Karpas-422 (cell line): ENCODE measurements at regions not wholly inside any gene's neighbourhood (a gene's known extent, or its start where the extent isn't known, plus 50 kb on each side); places are given as distances from the start of the nearest gene placed in this dataset.

Experiments used
- DNase-seq: peaks from one replicate; pipeline ENCODE4 v3.0.0-alpha.2; 2015
- H2AFZ ChIP-seq: fragments of 200-600 bp; sonication (generic); 2 replicates; pipeline ENCODE4 v1.6.1; 2014; ENCODE audit warnings: antibody characterized with exemption, low read length, mixed read lengths
- H3K27ac ChIP-seq: fragments of 200-600 bp; sonication (generic); 2 replicates; pipeline ENCODE4 v1.5.1; 2014; ENCODE audit warnings: mild to moderate bottlenecking, low read length, moderate library complexity
- H3K27me3 ChIP-seq: fragments of 200-600 bp; sonication (generic); 2 replicates; pipeline ENCODE4 v1.6.1; 2014; ENCODE audit warnings: low read length, mixed read lengths
- H3K36me3 ChIP-seq: fragments of 200-600 bp; sonication (generic); 2 replicates; pipeline ENCODE4 v1.6.1; 2014; ENCODE audit warnings: low read length, mixed read lengths; ENCODE audit not compliant: insufficient read depth
- H3K4me1 ChIP-seq: fragments of 200-600 bp; sonication (generic); 2 replicates; pipeline ENCODE4 v1.6.1; 2014; ENCODE audit warnings: mild to moderate bottlenecking, low read length, mixed read lengths
- H3K4me2 ChIP-seq: fragments of 200-600 bp; sonication (generic); 2 replicates; pipeline ENCODE4 v1.6.1; 2014; ENCODE audit warnings: low read length, low read depth, mild to moderate bottlenecking; ENCODE audit not compliant: poor library complexity, severe bottlenecking
- H3K4me3 ChIP-seq: fragments of 200-600 bp; sonication (generic); 2 replicates; pipeline ENCODE4 v1.5.1; 2014; ENCODE audit warnings: mild to moderate bottlenecking, antibody characterized with exemption, low read length, mixed read lengths
- H3K79me2 ChIP-seq: fragments of 200-600 bp; sonication (generic); 2 replicates; pipeline ENCODE4 v1.6.1; 2014; ENCODE audit warnings: mild to moderate bottlenecking, low read length, mixed read lengths
- H3K9ac ChIP-seq: fragments of 200-600 bp; sonication (generic); 2 replicates; pipeline ENCODE4 v1.6.0; 2014; ENCODE audit warnings: low read length
- H3K9me2 ChIP-seq: fragments of 200-600 bp; sonication (generic), shearing (Covaris generic); replicated peaks from 2 replicates; pipeline ENCODE4 v1.6.0; 2014; ENCODE audit warnings: mild to moderate bottlenecking, low read length, moderate library complexity; ENCODE audit not compliant: insufficient read depth
- H3K9me3 ChIP-seq: fragments of 300-700, 200-600 bp; sonication (generic); 2 replicates; pipeline ENCODE4 v1.6.1; 2014; ENCODE audit warnings: low read length, mixed read lengths
- H4K20me1 ChIP-seq: fragments of 200-600 bp; sonication (generic); 2 replicates; pipeline ENCODE4 v1.6.1; 2014; ENCODE audit warnings: mild to moderate bottlenecking, antibody characterized with exemption, low read length, low read depth; ENCODE audit not compliant: insufficient read depth

- no peaks in the 10 kb centered on the region for H3K4me1 ChIP-seq
- no peaks in the 10 kb centered on the region for H4K20me1 ChIP-seq
- H3K9ac ChIP-seq = no peak overlapping the region
- H3K9me2 ChIP-seq = 0 out of 2 replicates have a peak, but pooled peaks cover 3% of the 10 kb centered on the region
- DNase-seq = no peak
- no peak overlapping the region for H2AFZ ChIP-seq
- H3K79me2 ChIP-seq = no peaks in the 10 kb centered on the region
- H3K4me3 ChIP-seq = no peak overlapping the region
- no peak overlapping the region for H3K27ac ChIP-seq
- no peaks in the 10 kb centered on the region for H3K36me3 ChIP-seq
- no peaks in the 10 kb centered on the region for H3K27me3 ChIP-seq
- no peak overlapping the region for H3K4me2 ChIP-seq
- H3K9me3 ChIP-seq = no peaks in the 10 kb centered on the region; the same call in 1 of the 2 replicates
Measured at GRCh38 chr3:22587446-22587845, 615.7 kb upstream of the UBE2E2 start.

- Histone ChIP-seq H3K4me2 (no peak overlapping the region), H3K36me3 (no peaks in the 10 kb centered on the region), H3K4me3 (no peak overlapping the region), H2AFZ (no peak overlapping the region), H4K20me1 (no peaks in the 10 kb centered on the region), H3K4me1 (no peaks in the 10 kb centered on the region), H3K79me2 (no peaks in the 10 kb centered on the region), H3K9me2 (0 out of 2 replicates have a peak, but pooled peaks cover 3% of the 10 kb centered on the region), H3K27me3 (no peaks in the 10 kb centered on the region), H3K9ac (no peak overlapping the region), H3K9me3 (peaks cover 6% of the 10 kb centered on the region), H3K27ac (no peak overlapping the region)
- no peak for DNase-seq
Measured at GRCh38 chr3:22593638-22594037, 609.5 kb upstream of the UBE2E2 start.

- H3K36me3 ChIP-seq = no peaks in the 10 kb centered on the region
- no peaks in the 10 kb centered on the region for H4K20me1 ChIP-seq
- H3K4me2 ChIP-seq = no peak overlapping the region
- no peak for DNase-seq
- H3K4me1 ChIP-seq = no peaks in the 10 kb centered on the region
- no peaks in the 10 kb centered on the region for H3K79me2 ChIP-seq
- no peak overlapping the region for H3K4me3 ChIP-seq
- H3K9ac ChIP-seq = no peak overlapping the region
- 0 out of 2 replicates have a peak, but pooled peaks cover 3% of the 10 kb centered on the region for H3K9me2 ChIP-seq
- peaks cover 6% of the 10 kb centered on the region; the same call in 1 of the 2 replicates for H3K9me3 ChIP-seq
- no peak overlapping the region for H2AFZ ChIP-seq
- H3K27ac ChIP-seq = no peak overlapping the region
- H3K27me3 ChIP-seq = no peaks in the 10 kb centered on the region
Measured at GRCh38 chr3:22594990-22595389, 608.1 kb upstream of the UBE2E2 start.

GRCh38 chr3:22606461-22606860, 596.7 kb upstream of the UBE2E2 start:
- peaks cover 7% of the 10 kb centered on the region; the same call in 1 of the 2 replicates for H3K9me3 ChIP-seq

GRCh38 chr3:22606938-22607337, 596.2 kb upstream of the UBE2E2 start:
- Histone ChIP-seq H3K36me3 (no peaks in the 10 kb centered on the region), H3K4me3 (no peak overlapping the region), H2AFZ (no peak overlapping the region), H3K4me2 (no peak overlapping the region), H3K79me2 (no peaks in the 10 kb centered on the region), H4K20me1 (no peaks in the 10 kb centered on the region), H3K9me3 (peaks cover 7% of the 10 kb centered on the region), H3K27ac (no peak overlapping the region), H3K9ac (no peak overlapping the region), H3K27me3 (no peaks in the 10 kb centered on the region), H3K4me1 (no peaks in the 10 kb centered on the region), H3K9me2 (no peaks in the 10 kb centered on the region)
- no peak for DNase-seq

More at GRCh38 chr3:22606461-22606860, 596.7 kb upstream of the UBE2E2 start:
- Histone ChIP-seq H3K36me3 (no peaks in the 10 kb centered on the region), H3K27me3 (no peaks in the 10 kb centered on the region), H4K20me1 (no peaks in the 10 kb centered on the region), H3K4me3 (no peak overlapping the region), H3K27ac (no peak overlapping the region), H3K4me2 (no peak overlapping the region), H3K4me1 (no peaks in the 10 kb centered on the region), H3K79me2 (no peaks in the 10 kb centered on the region), H2AFZ (no peak overlapping the region), H3K9me2 (no peaks in the 10 kb centered on the region), H3K9ac (no peak overlapping the region)
- no peak for DNase-seq

- Histone ChIP-seq H3K36me3 (no peaks in the 10 kb centered on the region), H3K9me3 (peaks cover 7% of the 10 kb centered on the region), H3K4me3 (no peak overlapping the region), H3K4me2 (no peak overlapping the region), H3K79me2 (no peaks in the 10 kb centered on the region), H3K4me1 (no peaks in the 10 kb centered on the region), H2AFZ (no peak overlapping the region), H3K9ac (no peak overlapping the region), H3K27me3 (no peaks in the 10 kb centered on the region), H3K9me2 (no peaks in the 10 kb centered on the region), H4K20me1 (no peaks in the 10 kb centered on the region), H3K27ac (no peak overlapping the region)
- DNase-seq = no peak
Measured at GRCh38 chr3:22608093-22608492, 595.0 kb upstream of the UBE2E2 start.

- H3K79me2 ChIP-seq = no peaks in the 10 kb centered on the region
- H3K27ac ChIP-seq = no peak overlapping the region
- H3K36me3 ChIP-seq = no peaks in the 10 kb centered on the region
- H3K4me1 ChIP-seq = no peaks in the 10 kb centered on the region
- H3K9me2 ChIP-seq = no peaks in the 10 kb centered on the region
- H3K9ac ChIP-seq = no peak overlapping the region
- no peak overlapping the region for H3K4me3 ChIP-seq
- peaks cover 7% of the 10 kb centered on the region for H3K9me3 ChIP-seq
- no peak overlapping the region for H3K4me2 ChIP-seq
- DNase-seq = no peak
- H3K27me3 ChIP-seq = no peaks in the 10 kb centered on the region
- H4K20me1 ChIP-seq = no peaks in the 10 kb centered on the region
- H2AFZ ChIP-seq = no peak overlapping the region
Measured at GRCh38 chr3:22608721-22609120, 594.4 kb upstream of the UBE2E2 start.

- Histone ChIP-seq H3K4me1 (no peaks in the 10 kb centered on the region), H3K4me3 (no peak overlapping the region), H2AFZ (no peak overlapping the region), H3K9me3 (peaks cover 7% of the 10 kb centered on the region), H3K27ac (no peak overlapping the region), H4K20me1 (no peaks in the 10 kb centered on the region), H3K79me2 (no peaks in the 10 kb centered on the region), H3K9me2 (no peaks in the 10 kb centered on the region), H3K9ac (no peak overlapping the region), H3K4me2 (no peak overlapping the region), H3K27me3 (no peaks in the 10 kb centered on the region), H3K36me3 (no peaks in the 10 kb centered on the region)
- no peak for DNase-seq
Measured at GRCh38 chr3:22609139-22609538, 594.0 kb upstream of the UBE2E2 start.

- Histone ChIP-seq H4K20me1 (no peaks in the 10 kb centered on the region), H3K4me2 (no peak overlapping the region), H3K27me3 (no peaks in the 10 kb centered on the region), H3K4me3 (no peak overlapping the region), H3K27ac (no peak overlapping the region), H2AFZ (no peak overlapping the region), H3K9me3 (no peaks in the 10 kb centered on the region; the same call in none of the 2 replicates), H3K79me2 (no peaks in the 10 kb centered on the region), H3K4me1 (no peaks in the 10 kb centered on the region), H3K9ac (no peak overlapping the region), H3K36me3 (no peaks in the 10 kb centered on the region), H3K9me2 (no peaks in the 10 kb centered on the region; the same call in 1 of the 2 replicates)
- no peak for DNase-seq
Measured at GRCh38 chr3:22612927-22613326, 590.2 kb upstream of the UBE2E2 start.
